Tibial artery (tissue), 4 donors: ENCODE measurements at regions not wholly inside any gene's neighbourhood (a gene's known extent, or its start where the extent isn't known, plus 50 kb on each side); places are given as distances from the start of the nearest gene placed in this dataset.

ENCODE experiments used
- DNase-seq, 2 donors: peaks; one replicate each; pipeline ENCODE4 v3.0.0-alpha.2; 2019
- H3K27ac ChIP-seq, 2 donors: fragments of 200-600 bp; sonication (generic) in 1 of 2; 1 replicate in 1 of 2; 2 replicates in 1 of 2; pipeline ENCODE4 v1.5.1; 2018 to 2019; ENCODE audit warnings: mild to moderate bottlenecking in 1 of 2
- H3K27me3 ChIP-seq, 2 donors: fragments of 200-600 bp; sonication (generic) in 1 of 2; one replicate each; pipeline versions ENCODE4 v1.5.1 to v1.6.0; 2016 to 2019
- H3K36me3 ChIP-seq, 3 donors: fragments of 200-600 bp; sonication (generic) in 2 of 3; one replicate each; pipeline ENCODE4 v1.5.1; 2016 to 2019; ENCODE audit warnings: mild to moderate bottlenecking in 2 of 3
- H3K4me1 ChIP-seq, 4 donors: fragments of 200-600 bp; sonication (generic) in 2 of 4; 1 replicate in 3 of 4; 2 replicates in 1 of 4; pipeline ENCODE4 v1.5.1; 2016 to 2019
- H3K4me3 ChIP-seq, 2 donors: fragments of 200-600 bp; sonication (generic) in 1 of 2; 1 replicate in 1 of 2; 2 replicates in 1 of 2; pipeline ENCODE4 v1.5.1; 2018 to 2019; ENCODE audit warnings: mild to moderate bottlenecking in 2 of 2
- H3K9me3 ChIP-seq, 3 donors: fragments of 200-600 bp; sonication (generic) in 1 of 3; one replicate each; pipeline ENCODE4 v1.5.1; 2016 to 2019
- intact Hi-C: fragments of 100-400 bp; cut with DNase I; formaldehyde crosslinking; loops from one replicate; pipeline ENCODE4 v1.15.0; 2023; ENCODE audit warnings: low total_unique reads
- TF ChIP-seq, protein P1 (sequence below), 2 experiments: fragments of 200-600 bp in 1 of 2; fragments of 450-650 bp in 1 of 2; IDR thresholded peaks; one replicate each; pipeline ENCODE4 v1.5.1; 2017 to 2019; ENCODE audit warnings: antibody characterized with exemption in 2 of 2, mild to moderate bottlenecking in 1 of 2, moderate library complexity in 1 of 2

DNA sequence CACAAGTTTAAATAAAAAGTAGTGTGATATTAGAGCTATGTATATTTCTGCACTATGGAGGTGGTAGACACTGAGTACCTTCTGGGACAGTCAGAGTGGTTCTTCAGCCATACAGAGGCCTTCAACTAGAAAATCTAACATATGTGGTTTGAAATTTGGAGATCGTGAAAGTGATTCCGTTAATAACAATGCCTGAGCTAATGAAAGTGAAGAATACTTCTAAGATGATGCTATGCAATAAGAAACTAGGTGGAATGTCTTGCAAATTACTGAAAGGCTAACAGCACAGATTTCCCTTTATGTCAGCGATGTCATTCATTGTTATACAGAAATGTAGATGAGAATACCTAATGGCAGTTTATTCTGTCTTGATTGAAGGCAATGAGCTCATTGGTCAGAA, 1984.7 kb upstream of the RAG2 start:
- H3K27me3 ChIP-seq = no peaks in the 10 kb centered on the region
- H3K27ac ChIP-seq = no peak overlapping the region
- no peak for DNase-seq
- no peaks in the 10 kb centered on the region for H3K4me1 ChIP-seq
- TF ChIP-seq, protein P1, sequence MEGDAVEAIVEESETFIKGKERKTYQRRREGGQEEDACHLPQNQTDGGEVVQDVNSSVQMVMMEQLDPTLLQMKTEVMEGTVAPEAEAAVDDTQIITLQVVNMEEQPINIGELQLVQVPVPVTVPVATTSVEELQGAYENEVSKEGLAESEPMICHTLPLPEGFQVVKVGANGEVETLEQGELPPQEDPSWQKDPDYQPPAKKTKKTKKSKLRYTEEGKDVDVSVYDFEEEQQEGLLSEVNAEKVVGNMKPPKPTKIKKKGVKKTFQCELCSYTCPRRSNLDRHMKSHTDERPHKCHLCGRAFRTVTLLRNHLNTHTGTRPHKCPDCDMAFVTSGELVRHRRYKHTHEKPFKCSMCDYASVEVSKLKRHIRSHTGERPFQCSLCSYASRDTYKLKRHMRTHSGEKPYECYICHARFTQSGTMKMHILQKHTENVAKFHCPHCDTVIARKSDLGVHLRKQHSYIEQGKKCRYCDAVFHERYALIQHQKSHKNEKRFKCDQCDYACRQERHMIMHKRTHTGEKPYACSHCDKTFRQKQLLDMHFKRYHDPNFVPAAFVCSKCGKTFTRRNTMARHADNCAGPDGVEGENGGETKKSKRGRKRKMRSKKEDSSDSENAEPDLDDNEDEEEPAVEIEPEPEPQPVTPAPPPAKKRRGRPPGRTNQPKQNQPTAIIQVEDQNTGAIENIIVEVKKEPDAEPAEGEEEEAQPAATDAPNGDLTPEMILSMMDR (IDR thresholded peaks at IDR 0.05) = no peak
- no peak overlapping the region for H3K4me3 ChIP-seq
- no peaks in the 10 kb centered on the region for H3K36me3 ChIP-seq
- H3K9me3 ChIP-seq = peaks cover 0 to 5% (median 0%) of the 10 kb centered on the region in 3 donors
- intact Hi-C loops = no loop called here

DNA sequence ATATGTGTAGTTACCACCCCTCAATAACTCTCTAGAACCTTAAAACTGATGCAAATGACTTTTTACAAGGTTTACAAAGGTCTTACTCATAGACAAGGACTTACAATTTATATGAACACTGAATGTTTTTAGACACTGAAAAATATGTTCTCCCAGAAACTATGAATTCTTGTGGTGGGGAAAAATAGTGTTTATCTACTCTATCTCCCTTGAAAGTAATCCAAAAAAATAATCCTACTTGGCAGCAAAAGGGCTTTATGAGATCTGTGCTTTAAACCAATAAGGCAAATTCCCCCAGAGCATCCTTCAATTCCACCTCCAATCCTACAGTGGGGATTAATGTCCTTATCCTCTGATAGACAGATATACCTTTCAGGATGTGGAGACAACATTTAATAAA, 1984.1 kb upstream of the RAG2 start:
- Histone ChIP-seq H3K4me1 (no peaks in the 10 kb centered on the region), H3K27me3 (no peaks in the 10 kb centered on the region), H3K36me3 (no peaks in the 10 kb centered on the region), H3K4me3 (no peak overlapping the region), H3K9me3 (peaks cover 3 to 11% (median 3%) of the 10 kb centered on the region in 3 donors), H3K27ac (no peak overlapping the region)
- no peak for DNase-seq
- TF ChIP-seq, protein P1 (IDR thresholded peaks at IDR 0.05) = no peak
- intact Hi-C loops = no loop called here

DNA sequence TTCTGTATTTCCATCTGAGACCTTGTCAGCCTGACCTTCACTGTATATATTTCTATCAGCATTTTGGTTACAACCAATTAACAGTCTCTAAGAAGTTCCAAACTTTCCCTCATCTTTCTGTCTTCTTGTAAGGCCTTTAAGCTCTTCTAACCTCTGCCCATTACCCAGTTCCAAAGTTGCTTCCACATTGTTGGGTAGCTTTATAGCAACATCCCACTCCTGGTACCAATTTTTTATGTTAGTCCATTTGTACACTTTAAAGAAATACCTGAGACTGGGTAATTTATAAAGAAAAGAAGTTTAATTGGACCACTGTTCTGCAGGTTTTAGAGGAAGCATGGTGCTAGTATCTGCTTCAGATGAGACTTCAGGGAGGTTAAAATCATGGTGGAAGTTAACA, 1979.7 kb upstream of the RAG2 start:
- no peak overlapping the region for H3K27ac ChIP-seq
- peaks cover 4 to 12% (median 10%) of the 10 kb centered on the region in 3 donors for H3K9me3 ChIP-seq
- no peaks in the 10 kb centered on the region for H3K4me1 ChIP-seq
- no peak overlapping the region for H3K4me3 ChIP-seq
- no peaks in the 10 kb centered on the region for H3K36me3 ChIP-seq
- no peak for DNase-seq
- H3K27me3 ChIP-seq = no peaks in the 10 kb centered on the region
- intact Hi-C loops = no loop called here
- TF ChIP-seq, protein P1 (IDR thresholded peaks at IDR 0.05) = no peak

DNA sequence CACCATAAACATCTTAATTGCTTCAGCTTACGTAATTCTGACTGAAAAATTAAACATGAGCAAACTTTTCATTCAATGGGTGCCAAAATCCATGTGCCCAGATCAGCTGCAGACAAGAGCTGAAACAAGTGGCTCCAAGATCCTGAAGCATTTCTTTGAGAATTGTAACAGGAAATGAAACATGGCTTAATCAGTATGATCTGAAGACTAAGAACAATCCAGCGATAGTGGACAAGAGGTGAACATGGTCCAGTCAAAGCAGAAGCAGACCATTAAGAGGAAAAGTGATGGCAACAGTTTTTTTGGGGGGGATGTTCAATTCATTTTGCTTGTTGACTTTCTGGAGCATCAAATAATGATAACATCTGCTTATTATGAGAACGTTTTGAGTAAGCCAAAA, 1964.5 kb upstream of the RAG2 start:
- Histone ChIP-seq H3K36me3 (no peaks in the 10 kb centered on the region), H3K9me3 (no peaks in the 10 kb centered on the region), H3K4me1 (no peaks in the 10 kb centered on the region), H3K4me3 (no peak overlapping the region), H3K27ac (no peak overlapping the region), H3K27me3 (no peaks in the 10 kb centered on the region)
- DNase-seq = no peak
- intact Hi-C loops = no loop called here
- TF ChIP-seq, protein P1 (IDR thresholded peaks at IDR 0.05) = no peak

DNA sequence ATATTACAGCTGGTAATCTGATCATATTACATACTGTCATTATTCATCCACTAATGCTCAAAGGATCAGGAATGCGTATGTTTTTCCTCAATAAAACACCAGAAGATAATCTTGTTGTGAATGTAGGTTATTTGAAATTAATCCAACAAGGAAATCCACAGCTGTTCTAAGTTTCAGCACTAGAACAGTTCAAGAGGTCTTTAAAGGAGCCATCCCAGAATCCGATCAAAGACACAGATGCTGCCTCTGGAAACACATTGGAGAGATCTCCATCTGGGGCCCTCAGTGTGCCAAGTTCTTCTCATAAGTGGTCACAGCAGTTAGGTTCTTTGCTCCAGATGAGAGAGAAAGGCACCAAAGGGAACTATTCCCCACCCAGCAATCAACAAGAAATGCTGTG, 1955.1 kb upstream of the RAG2 start:
- intact Hi-C loops = no loop called here

More for the DNA sequence above, 1955.1 kb upstream of the RAG2 start:
- Histone ChIP-seq H3K4me3 (no peak overlapping the region), H3K4me1 (no peaks in the 10 kb centered on the region), H3K27ac (no peak overlapping the region), H3K36me3 (no peaks in the 10 kb centered on the region), H3K9me3 (no peaks in the 10 kb centered on the region), H3K27me3 (no peaks in the 10 kb centered on the region)
- TF ChIP-seq, protein P1 (IDR thresholded peaks at IDR 0.05) = no peak
- DNase-seq = no peak
